ENCODE measurements at regions not wholly inside any gene's neighbourhood (a gene's known extent, or its start where the extent isn't known, plus 50 kb on each side); places are given as distances from the start of the nearest gene placed in this dataset.

DNA sequence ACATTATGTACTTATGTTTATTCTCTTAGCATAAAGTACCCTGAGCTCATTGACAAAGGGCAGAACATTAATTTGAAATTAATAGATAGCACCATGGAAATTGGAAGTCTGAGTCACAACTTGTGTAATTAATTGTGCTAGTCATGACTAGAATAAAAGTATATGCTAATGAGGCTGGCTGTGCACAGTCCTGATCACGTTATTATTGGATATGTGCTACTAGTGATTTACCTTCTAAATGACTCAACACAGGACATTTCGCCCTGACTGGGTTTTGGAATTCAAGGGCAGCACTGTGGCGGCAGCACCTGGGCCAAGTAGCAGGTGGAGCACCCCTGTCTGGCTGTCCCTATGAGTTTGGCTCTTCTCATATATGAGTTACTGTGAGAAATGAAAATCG lies 341.8 kb downstream of the ICE1 start:
- TF ChIP-seq CTCF (conservative IDR thresholded peaks at IDR 0.05; ENCODE audit: low read depth, low read length) (no peak), EZH2 (IDR thresholded peaks at IDR 0.05; ENCODE audit: borderline replicate concordance, low read depth, low read length, poor library complexity, severe bottlenecking) (no peak)
